GM06990 (cell line): ENCODE measurements at regions not wholly inside any gene's neighbourhood (a gene's known extent, or its start where the extent isn't known, plus 50 kb on each side); places are given as distances from the start of the nearest gene placed in this dataset.
"Not testable (repeated sequence)": the region's sequence is repeated elsewhere in the genome, so short reads cannot be mapped to it uniquely, and the experiment has no call there.

Experiments
- DNase-seq: peaks from one replicate; pipeline ENCODE4 v3.0.0-alpha.2; 2011; ENCODE audit not compliant: insufficient read length; ENCODE audit errors: extremely low read depth
- H3K27me3 ChIP-seq: replicated peaks from 2 replicates; pipeline ENCODE4 v1.6.0; 2011; ENCODE audit warnings: low read length; ENCODE audit not compliant: control insufficient read depth, insufficient read depth
- H3K36me3 ChIP-seq: 2 replicates; pipeline ENCODE4 v1.5.1; 2011; ENCODE audit warnings: low read length; ENCODE audit not compliant: control insufficient read depth, insufficient read depth
- H3K4me3 ChIP-seq: replicated peaks from 2 replicates; pipeline ENCODE4 v1.5.1; 2011; ENCODE audit warnings: low read depth, mild to moderate bottlenecking, control low read depth, low read length
- TF ChIP-seq, protein P1 (sequence below): IDR thresholded peaks from 2 replicates; pipeline ENCODE4 v1.5.1; 2011; ENCODE audit warnings: low read length, control low read depth, mild to moderate bottlenecking, inconsistent platforms; ENCODE audit not compliant: insufficient read depth, poor library complexity, severe bottlenecking

DNA sequence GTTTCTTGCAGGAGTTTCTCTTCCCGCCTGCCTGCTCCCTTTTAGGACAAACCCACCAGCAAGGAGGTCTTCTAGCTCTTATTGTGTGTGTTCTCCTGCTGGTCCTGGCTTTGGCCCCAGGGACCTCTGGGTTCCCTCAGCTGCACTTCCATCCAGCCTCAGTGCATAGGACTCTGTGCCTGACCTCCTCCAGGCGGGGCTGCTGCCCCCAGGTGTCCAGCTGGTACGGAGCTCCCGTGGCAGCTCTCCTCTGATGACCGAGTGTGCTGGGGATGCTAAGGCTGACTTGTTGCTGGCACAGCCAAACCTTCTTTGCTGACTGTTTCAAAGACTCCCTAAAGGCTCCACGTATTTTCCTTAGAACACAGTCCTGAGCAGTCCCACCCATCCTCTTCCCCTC is 126.5 kb downstream of the GPCPD1 start:
- TF ChIP-seq, protein P1, sequence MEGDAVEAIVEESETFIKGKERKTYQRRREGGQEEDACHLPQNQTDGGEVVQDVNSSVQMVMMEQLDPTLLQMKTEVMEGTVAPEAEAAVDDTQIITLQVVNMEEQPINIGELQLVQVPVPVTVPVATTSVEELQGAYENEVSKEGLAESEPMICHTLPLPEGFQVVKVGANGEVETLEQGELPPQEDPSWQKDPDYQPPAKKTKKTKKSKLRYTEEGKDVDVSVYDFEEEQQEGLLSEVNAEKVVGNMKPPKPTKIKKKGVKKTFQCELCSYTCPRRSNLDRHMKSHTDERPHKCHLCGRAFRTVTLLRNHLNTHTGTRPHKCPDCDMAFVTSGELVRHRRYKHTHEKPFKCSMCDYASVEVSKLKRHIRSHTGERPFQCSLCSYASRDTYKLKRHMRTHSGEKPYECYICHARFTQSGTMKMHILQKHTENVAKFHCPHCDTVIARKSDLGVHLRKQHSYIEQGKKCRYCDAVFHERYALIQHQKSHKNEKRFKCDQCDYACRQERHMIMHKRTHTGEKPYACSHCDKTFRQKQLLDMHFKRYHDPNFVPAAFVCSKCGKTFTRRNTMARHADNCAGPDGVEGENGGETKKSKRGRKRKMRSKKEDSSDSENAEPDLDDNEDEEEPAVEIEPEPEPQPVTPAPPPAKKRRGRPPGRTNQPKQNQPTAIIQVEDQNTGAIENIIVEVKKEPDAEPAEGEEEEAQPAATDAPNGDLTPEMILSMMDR: no peak
- no peak for DNase-seq
- Histone ChIP-seq H3K36me3 (no peaks in the 10 kb centered on the region), H3K4me3 (no peak overlapping the region), H3K27me3 (no peaks in the 10 kb centered on the region)

DNA sequence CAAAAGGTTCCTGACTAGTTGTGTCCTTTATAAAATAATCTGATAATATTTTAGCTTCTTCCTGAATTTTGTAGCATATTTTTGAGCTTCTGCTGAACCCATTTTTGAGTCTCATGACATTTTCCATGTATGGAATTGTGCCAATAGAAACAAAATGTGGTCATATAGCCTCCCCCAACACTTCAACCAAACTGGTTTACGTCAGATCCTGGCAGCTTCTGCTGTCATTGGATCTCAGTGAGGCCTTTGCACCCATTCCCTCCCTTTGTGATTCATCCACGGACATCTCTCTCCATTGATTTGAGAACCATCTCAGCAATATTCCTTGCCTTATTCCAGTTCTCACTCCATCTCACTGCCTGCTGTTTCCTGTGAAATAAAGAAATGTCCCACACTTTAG is 128.0 kb downstream of the GPCPD1 start:
- no peak overlapping the region for H3K4me3 ChIP-seq
- TF ChIP-seq, protein P1: no peak
- H3K27me3 ChIP-seq: no peaks in the 10 kb centered on the region
- no peaks in the 10 kb centered on the region for H3K36me3 ChIP-seq
- no peak for DNase-seq

- Histone ChIP-seq H3K36me3 (no peaks in the 10 kb centered on the region), H3K27me3 (no peaks in the 10 kb centered on the region), H3K4me3 (no peak overlapping the region)
- TF ChIP-seq, protein P1: no peak
- DNase-seq: no peak
Measured at GRCh38 chr20:5481872-5482271, 128.9 kb downstream of the GPCPD1 start.

- Histone ChIP-seq H3K36me3 (no peaks in the 10 kb centered on the region), H3K4me3 (no peak overlapping the region), H3K27me3 (no peaks in the 10 kb centered on the region)
- no peak for DNase-seq
- TF ChIP-seq, protein P1: no peak
Measured at GRCh38 chr20:5480824-5481600, 129.8 kb downstream of the GPCPD1 start.

DNA sequence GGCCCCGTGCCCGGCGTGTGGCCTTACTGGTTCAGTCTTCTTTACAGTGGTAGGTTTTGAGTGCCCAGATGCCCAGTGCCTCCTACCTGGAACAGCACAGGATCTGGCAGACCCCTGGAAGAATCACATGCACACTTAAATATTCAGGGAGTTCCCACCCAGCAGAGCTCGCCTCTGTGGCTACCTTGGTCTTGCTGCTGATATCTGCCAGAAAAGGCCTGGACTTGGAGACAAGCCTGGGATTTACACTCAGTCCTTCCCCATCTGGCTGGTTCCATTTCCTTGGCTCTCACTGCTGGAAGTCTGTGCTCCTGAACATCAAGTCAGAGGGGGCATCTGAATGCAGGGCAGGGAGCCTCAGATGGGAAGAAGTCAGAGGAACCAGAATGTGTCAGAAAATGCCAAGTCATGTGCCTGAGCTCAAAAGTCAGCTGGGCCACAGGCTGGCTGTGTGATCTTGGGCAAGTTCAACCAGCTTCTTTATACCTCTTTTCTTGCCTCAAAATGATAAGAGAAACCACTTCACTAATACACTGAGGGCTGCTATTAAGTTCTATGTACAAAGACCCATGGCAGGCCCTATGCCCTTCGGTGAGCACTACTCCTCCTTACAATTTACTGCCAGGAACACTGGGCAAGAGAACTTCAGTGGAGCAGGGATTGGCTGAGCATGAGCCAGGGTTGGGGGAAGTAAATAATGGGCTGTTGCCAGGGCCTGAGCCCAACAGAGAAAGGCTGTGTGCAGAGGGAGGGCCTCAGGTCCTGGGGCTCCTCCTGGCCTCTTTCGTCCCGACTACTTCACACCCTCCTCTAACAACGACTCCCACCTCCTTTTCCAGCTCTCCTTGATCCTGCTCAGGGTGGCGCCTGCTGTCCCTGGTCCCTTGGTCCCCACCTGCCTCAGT is 135.9 kb downstream of the GPCPD1 start:
- TF ChIP-seq, protein P1: no peak
- H3K36me3 ChIP-seq: no peaks in the 10 kb centered on the region
- no peak overlapping the region for H3K4me3 ChIP-seq
- no peak for DNase-seq
- H3K27me3 ChIP-seq: no peaks in the 10 kb centered on the region

DNA sequence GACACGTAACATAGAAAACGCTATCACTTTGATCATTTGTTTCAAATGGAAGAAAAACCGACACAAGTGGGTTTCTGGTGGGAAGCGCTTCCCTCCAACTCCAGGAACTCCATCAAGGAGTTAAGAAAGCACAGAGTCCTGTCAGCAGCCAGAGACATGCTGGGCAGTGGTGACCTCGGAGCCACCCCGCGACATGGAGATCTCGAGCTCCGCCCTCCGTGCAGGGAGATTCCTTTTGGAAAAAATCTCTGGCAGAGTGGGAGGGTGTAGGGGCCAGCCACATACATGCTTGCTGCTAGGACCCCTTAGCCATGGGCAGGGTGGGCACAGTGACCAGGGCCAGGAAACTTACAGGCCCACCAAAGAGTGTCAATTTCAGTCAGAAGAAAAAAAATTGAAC is 138.9 kb downstream of the GPCPD1 start:
- not testable (repeated sequence) for H3K36me3 ChIP-seq, DNase-seq, H3K4me3 ChIP-seq, H3K27me3 ChIP-seq
